ENCODE measurements at regions not wholly inside any gene's neighbourhood (a gene's known extent, or its start where the extent isn't known, plus 50 kb on each side); places are given as distances from the start of the nearest gene placed in this dataset.

- Histone ChIP-seq H3K4me1 (ENCODE audit: insufficient read depth) (no peaks in the 10 kb centered on the region), H2AFZ (no peak overlapping the region), H3K9me3 (ENCODE audit: low read depth) (no peaks in the 10 kb centered on the region), H3K4me3 (no peak overlapping the region), H3K9me2 (replicated peaks; ENCODE audit: insufficient read depth) (no peaks in the 10 kb centered on the region), H3K4me2 (no peak overlapping the region), H3K27ac (no peak overlapping the region), H3K79me2 (no peaks in the 10 kb centered on the region), H3K36me3 (replicated peaks; ENCODE audit: insufficient read depth, low read depth) (no peaks in the 10 kb centered on the region), H3K27me3 (no peaks in the 10 kb centered on the region), H4K20me1 (ENCODE audit: insufficient read depth, poor library complexity, severe bottlenecking) (no peaks in the 10 kb centered on the region)
- 80% methylated on average over 8 of the region's 8 CpGs for WGBS (ENCODE audit: low lambda C conversion rate, missing lambda C conversion rate)
- TF ChIP-seq CTCF (IDR thresholded peaks at IDR 0.05; ENCODE audit: poor library complexity) (no peak), EZH2phosphoT487 (IDR thresholded peaks at IDR 0.05; ENCODE audit: low read depth, severe bottlenecking, unreplicated experiment) (no peak), EZH2 (IDR thresholded peaks at IDR 0.05; ENCODE audit: borderline replicate concordance) (no peak)
- DNase-seq (ENCODE audit: low spot score), result no peak
Observed at GRCh38 chr13:106063591-106064313, 471.7 kb downstream of the EFNB2 start.

GRCh38 chr13:106061781-106062180, 473.7 kb downstream of the EFNB2 start:
- 78% methylated on average over 7 of the region's 11 CpGs for WGBS (ENCODE audit: low lambda C conversion rate, missing lambda C conversion rate)

GRCh38 chr13:106056851-106057250, 478.6 kb downstream of the EFNB2 start:
- Histone ChIP-seq H3K36me3 (replicated peaks; ENCODE audit: insufficient read depth, low read depth) (no peaks in the 10 kb centered on the region), H3K9me2 (replicated peaks; ENCODE audit: insufficient read depth) (no peaks in the 10 kb centered on the region), H3K4me2 (no peak overlapping the region), H2AFZ (no peak overlapping the region), H3K4me1 (ENCODE audit: insufficient read depth) (no peaks in the 10 kb centered on the region), H4K20me1 (ENCODE audit: insufficient read depth, poor library complexity, severe bottlenecking) (no peaks in the 10 kb centered on the region), H3K27me3 (no peaks in the 10 kb centered on the region), H3K79me2 (no peaks in the 10 kb centered on the region), H3K9me3 (ENCODE audit: low read depth) (no peaks in the 10 kb centered on the region), H3K4me3 (no peak overlapping the region), H3K27ac (no peak overlapping the region)
- WGBS (ENCODE audit: low lambda C conversion rate, missing lambda C conversion rate), result 85% methylated on average over 2 of the region's 2 CpGs
- TF ChIP-seq CTCF (IDR thresholded peaks at IDR 0.05; ENCODE audit: poor library complexity), result no peak
- TF ChIP-seq EZH2phosphoT487 (IDR thresholded peaks at IDR 0.05; ENCODE audit: low read depth, severe bottlenecking, unreplicated experiment), result no peak
- no peak for TF ChIP-seq EZH2 (IDR thresholded peaks at IDR 0.05; ENCODE audit: borderline replicate concordance)
- DNase-seq (ENCODE audit: low spot score), result no peak

More at GRCh38 chr13:106061781-106062180, 473.7 kb downstream of the EFNB2 start:
- Histone ChIP-seq H3K4me3 (no peak overlapping the region), H3K79me2 (no peaks in the 10 kb centered on the region), H3K4me1 (ENCODE audit: insufficient read depth) (no peaks in the 10 kb centered on the region), H2AFZ (no peak overlapping the region), H3K36me3 (replicated peaks; ENCODE audit: insufficient read depth, low read depth) (no peaks in the 10 kb centered on the region), H4K20me1 (ENCODE audit: insufficient read depth, poor library complexity, severe bottlenecking) (no peaks in the 10 kb centered on the region), H3K9me3 (ENCODE audit: low read depth) (no peaks in the 10 kb centered on the region), H3K27me3 (no peaks in the 10 kb centered on the region), H3K4me2 (no peak overlapping the region), H3K9me2 (replicated peaks; ENCODE audit: insufficient read depth) (no peaks in the 10 kb centered on the region), H3K27ac (no peak overlapping the region)
- TF ChIP-seq CTCF (IDR thresholded peaks at IDR 0.05; ENCODE audit: poor library complexity), result no peak
- no peak for TF ChIP-seq EZH2phosphoT487 (IDR thresholded peaks at IDR 0.05; ENCODE audit: low read depth, severe bottlenecking, unreplicated experiment)
- no peak for TF ChIP-seq EZH2 (IDR thresholded peaks at IDR 0.05; ENCODE audit: borderline replicate concordance)
- no peak for DNase-seq (ENCODE audit: low spot score)

All from hepatocyte (in vitro differentiated cells).